ENCODE measurements at regions not wholly inside any gene's neighbourhood (a gene's known extent, or its start where the extent isn't known, plus 50 kb on each side); places are given as distances from the start of the nearest gene placed in this dataset.

GRCh38 chr16:65989861-65990604, 376.5 kb upstream of the CDH5 start:
- ATAC-seq (peak; percentile 61), DNase-seq (ENCODE audit: low spot score) (peak; percentile 74)

- no peak for DNase-seq (ENCODE audit: low spot score)
Observed at GRCh38 chr16:65988024-65988595, 378.4 kb upstream of the CDH5 start.

GRCh38 chr16:65984296-65984695, 382.2 kb upstream of the CDH5 start:
- ATAC-seq (no peak), DNase-seq (ENCODE audit: low spot score) (no peak)

More at GRCh38 chr16:65988024-65988595, 378.4 kb upstream of the CDH5 start:
- no peak for ATAC-seq

- DNase-seq (ENCODE audit: low spot score): no peak
- ATAC-seq: no peak
Observed at GRCh38 chr16:65981057-65981456, 385.4 kb upstream of the CDH5 start.

- no peak for ATAC-seq
- DNase-seq (ENCODE audit: low spot score): no peak
Observed at GRCh38 chr16:65975049-65975708, 391.3 kb upstream of the CDH5 start.

- DNase-seq (ENCODE audit: low spot score) (no peak), ATAC-seq (no peak)
Observed at GRCh38 chr16:65967376-65967775, 399.1 kb upstream of the CDH5 start.

GRCh38 chr16:65965628-65966027, 400.9 kb upstream of the CDH5 start:
- ATAC-seq (peak; percentile 89), DNase-seq (ENCODE audit: low spot score) (peak; percentile 73)

GRCh38 chr16:65964752-65965151, 401.7 kb upstream of the CDH5 start:
- DNase-seq (ENCODE audit: low spot score): no peak
- no peak for ATAC-seq

- ATAC-seq: no peak
- DNase-seq (ENCODE audit: low spot score): no peak
Observed at GRCh38 chr16:65961476-65962143, 404.9 kb upstream of the CDH5 start.

- DNase-seq (ENCODE audit: low spot score): no peak
- peak; percentile 64 for ATAC-seq
Observed at GRCh38 chr16:65959983-65960382, 406.5 kb upstream of the CDH5 start.

GRCh38 chr16:65958086-65958485, 408.4 kb upstream of the CDH5 start:
- no peak for DNase-seq (ENCODE audit: low spot score)
- ATAC-seq: no peak

GRCh38 chr16:65956100-65956499, 410.4 kb upstream of the CDH5 start:
- ATAC-seq: peak; percentile 76
- DNase-seq (ENCODE audit: low spot score): peak; percentile 68

- ATAC-seq (no peak), DNase-seq (ENCODE audit: low spot score) (no peak)
Observed at GRCh38 chr16:65954446-65954845, 412.0 kb upstream of the CDH5 start.

GRCh38 chr16:65950211-65950610, 416.3 kb upstream of the CDH5 start:
- no peak for DNase-seq (ENCODE audit: low spot score)
- no peak for ATAC-seq

- ATAC-seq (no peak), DNase-seq (ENCODE audit: low spot score) (no peak)
Observed at GRCh38 chr16:65948361-65948760, 418.1 kb upstream of the CDH5 start.

GRCh38 chr16:65947951-65948350, 418.5 kb upstream of the CDH5 start:
- no peak for DNase-seq (ENCODE audit: low spot score)

GRCh38 chr16:65945493-65945892, 421.0 kb upstream of the CDH5 start:
- ATAC-seq: peak; percentile 97
- peak; percentile 89 for DNase-seq (ENCODE audit: low spot score)

More at GRCh38 chr16:65947951-65948350, 418.5 kb upstream of the CDH5 start:
- ATAC-seq: no peak

GRCh38 chr16:65944361-65944760, 422.1 kb upstream of the CDH5 start:
- DNase-seq (ENCODE audit: low spot score) (no peak), ATAC-seq (no peak)

- DNase-seq (ENCODE audit: low spot score): no peak
- no peak for ATAC-seq
Observed at GRCh38 chr16:65940711-65941110, 425.8 kb upstream of the CDH5 start.

GRCh38 chr16:65938083-65938482, 428.4 kb upstream of the CDH5 start:
- peak; percentile 56 for DNase-seq (ENCODE audit: low spot score)

GRCh38 chr16:65937455-65937854, 429.0 kb upstream of the CDH5 start:
- ATAC-seq: no peak

More at GRCh38 chr16:65938083-65938482, 428.4 kb upstream of the CDH5 start:
- peak; percentile 95 for ATAC-seq

More at GRCh38 chr16:65937455-65937854, 429.0 kb upstream of the CDH5 start:
- no peak for DNase-seq (ENCODE audit: low spot score)

Data from left lobe of liver (tissue), 2 donors.